ENCODE measurements at regions not wholly inside any gene's neighbourhood (a gene's known extent, or its start where the extent isn't known, plus 50 kb on each side); places are given as distances from the start of the nearest gene placed in this dataset.
"Not testable (repeated sequence)": the region's sequence is repeated elsewhere in the genome, so short reads cannot be mapped to it uniquely, and the experiment has no call there.

DNA sequence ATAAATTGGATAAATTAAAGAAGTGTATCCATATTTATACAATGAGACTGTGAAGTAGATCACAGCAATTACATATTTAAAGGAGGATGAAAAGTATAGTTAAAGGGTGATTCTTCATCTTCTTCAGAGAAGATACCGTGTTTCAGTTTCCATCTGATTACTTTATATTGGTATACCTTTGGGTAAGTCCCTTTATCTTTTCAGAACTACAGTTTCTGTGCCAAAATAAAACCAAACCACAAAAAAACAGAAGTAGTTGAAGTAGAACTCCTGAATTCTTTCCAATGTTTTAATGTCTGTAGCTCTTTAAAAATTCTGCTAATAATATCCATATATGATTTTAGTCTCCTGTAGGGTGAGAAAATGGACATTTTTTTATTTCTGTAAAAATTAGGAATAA lies 231.2 kb upstream of the LINC00305 start:
- Histone ChIP-seq H3K27me3 (no peaks in the 10 kb centered on the region), H3K27ac (no peak overlapping the region), H3K4me3 (no peak overlapping the region), H3K4me1 (replicated peaks in 1 of 2) (no peaks in the 10 kb centered on the region), H3K36me3 (replicated peaks in 1 of 2) (no peaks in the 10 kb centered on the region), H3K9me3 (replicated peaks in 1 of 3) (no peaks in the 10 kb centered on the region)
- intact Hi-C loops (cut with DNase I) = no loop called here
- no peak for DNase-seq
- TF ChIP-seq, protein P1, sequence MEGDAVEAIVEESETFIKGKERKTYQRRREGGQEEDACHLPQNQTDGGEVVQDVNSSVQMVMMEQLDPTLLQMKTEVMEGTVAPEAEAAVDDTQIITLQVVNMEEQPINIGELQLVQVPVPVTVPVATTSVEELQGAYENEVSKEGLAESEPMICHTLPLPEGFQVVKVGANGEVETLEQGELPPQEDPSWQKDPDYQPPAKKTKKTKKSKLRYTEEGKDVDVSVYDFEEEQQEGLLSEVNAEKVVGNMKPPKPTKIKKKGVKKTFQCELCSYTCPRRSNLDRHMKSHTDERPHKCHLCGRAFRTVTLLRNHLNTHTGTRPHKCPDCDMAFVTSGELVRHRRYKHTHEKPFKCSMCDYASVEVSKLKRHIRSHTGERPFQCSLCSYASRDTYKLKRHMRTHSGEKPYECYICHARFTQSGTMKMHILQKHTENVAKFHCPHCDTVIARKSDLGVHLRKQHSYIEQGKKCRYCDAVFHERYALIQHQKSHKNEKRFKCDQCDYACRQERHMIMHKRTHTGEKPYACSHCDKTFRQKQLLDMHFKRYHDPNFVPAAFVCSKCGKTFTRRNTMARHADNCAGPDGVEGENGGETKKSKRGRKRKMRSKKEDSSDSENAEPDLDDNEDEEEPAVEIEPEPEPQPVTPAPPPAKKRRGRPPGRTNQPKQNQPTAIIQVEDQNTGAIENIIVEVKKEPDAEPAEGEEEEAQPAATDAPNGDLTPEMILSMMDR (IDR thresholded peaks at IDR 0.05) = no peak
- no peak for TF ChIP-seq POLR2A (IDR thresholded peaks at IDR 0.05)
- WGBS, 4 donors = 63 to 78% (median 71%) methylated on average over 1 of the region's 1 CpG

DNA sequence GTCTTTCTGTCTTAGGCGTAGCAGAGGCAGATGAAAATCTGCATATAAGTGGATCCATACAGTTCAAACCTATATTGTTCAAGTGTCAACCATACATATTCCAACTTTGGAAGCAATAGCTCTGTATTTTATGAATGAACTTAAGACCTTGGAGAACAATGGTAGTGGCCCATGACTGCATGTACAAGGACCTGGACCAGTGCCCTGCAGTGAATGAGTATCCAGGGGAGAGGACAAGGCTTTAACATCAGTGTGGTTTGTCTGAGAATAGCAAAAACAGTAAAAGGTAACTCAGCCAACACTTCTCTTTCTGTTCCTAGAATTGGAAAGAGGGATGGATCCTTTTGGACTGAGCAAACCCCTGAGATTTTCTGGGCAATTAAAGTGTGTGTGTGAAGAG lies 230.8 kb upstream of the LINC00305 start:
- H3K27ac ChIP-seq = no peak overlapping the region
- no peak for DNase-seq
- no peaks in the 10 kb centered on the region for H3K4me1 ChIP-seq (replicated peaks in 1 of 2)
- H3K36me3 ChIP-seq (replicated peaks in 1 of 2) = no peaks in the 10 kb centered on the region
- TF ChIP-seq, protein P1 (IDR thresholded peaks at IDR 0.05) = no peak
- no peak for TF ChIP-seq POLR2A (IDR thresholded peaks at IDR 0.05)
- no peak overlapping the region for H3K4me3 ChIP-seq
- no peaks in the 10 kb centered on the region for H3K9me3 ChIP-seq (replicated peaks in 1 of 3)
- intact Hi-C loops (cut with DNase I) = no loop called here
- 82 to 95% (median 88%) methylated on average over 1 of the region's 1 CpG for WGBS, 4 donors
- H3K27me3 ChIP-seq = no peaks in the 10 kb centered on the region

DNA sequence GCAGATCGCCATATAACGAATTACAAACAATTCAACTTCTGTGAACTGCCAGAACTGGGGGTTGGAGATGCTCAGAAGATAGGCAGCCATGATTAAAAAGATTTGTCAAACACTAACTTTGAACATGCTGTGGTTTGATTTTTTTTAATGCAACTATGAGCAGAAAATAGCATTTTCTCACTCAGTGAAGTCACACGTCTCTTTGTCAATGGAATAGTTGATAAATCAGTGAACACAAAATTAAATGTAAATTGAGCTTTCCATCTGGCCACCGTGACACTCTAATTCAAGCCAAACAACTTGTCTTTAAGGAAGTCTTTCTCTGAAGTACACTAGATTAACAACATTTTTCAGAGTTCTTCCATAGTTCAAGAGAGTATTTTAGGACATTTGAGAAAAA lies 228.6 kb upstream of the LINC00305 start:
- Histone ChIP-seq H3K4me1 (replicated peaks in 1 of 2) (no peaks in the 10 kb centered on the region), H3K27me3 (no peaks in the 10 kb centered on the region), H3K36me3 (replicated peaks in 1 of 2) (no peaks in the 10 kb centered on the region), H3K27ac (no peak overlapping the region), H3K9me3 (replicated peaks in 1 of 3) (no peaks in the 10 kb centered on the region), H3K4me3 (no peak overlapping the region)
- no peak for DNase-seq
- 70 to 80% (median 78%) methylated on average over 4 of the region's 4 CpGs for WGBS, 4 donors
- intact Hi-C loops (cut with DNase I) = no loop called here
- TF ChIP-seq, protein P1 (IDR thresholded peaks at IDR 0.05) = no peak
- TF ChIP-seq POLR2A (IDR thresholded peaks at IDR 0.05) = no peak

DNA sequence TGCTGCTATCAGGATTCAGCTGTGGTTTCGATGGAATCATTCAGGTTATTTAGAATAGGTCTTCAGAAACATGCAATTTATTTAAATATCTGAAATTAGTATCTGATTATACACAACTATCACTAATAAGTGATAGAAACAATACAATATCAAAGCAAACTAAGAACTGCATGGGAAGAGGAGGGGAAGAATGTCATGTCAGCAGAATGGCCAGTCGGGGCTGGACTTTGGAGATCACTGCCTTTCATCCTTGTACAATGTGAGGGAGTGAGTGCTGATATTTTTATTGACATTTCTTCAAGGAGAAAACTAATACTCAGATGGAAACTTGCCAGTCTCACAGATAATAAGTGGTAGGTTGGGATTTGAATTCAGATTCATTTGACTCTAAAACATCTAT lies 224.0 kb upstream of the LINC00305 start:
- Histone ChIP-seq H3K9me3 (replicated peaks in 1 of 3) (no peaks in the 10 kb centered on the region), H3K27me3 (no peaks in the 10 kb centered on the region), H3K27ac (no peak overlapping the region), H3K4me1 (replicated peaks in 1 of 2) (no peaks in the 10 kb centered on the region), H3K36me3 (replicated peaks in 1 of 2) (no peaks in the 10 kb centered on the region), H3K4me3 (no peak overlapping the region)
- WGBS, 4 donors = 77 to 86% (median 80%) methylated on average over 2 of the region's 2 CpGs
- TF ChIP-seq POLR2A (IDR thresholded peaks at IDR 0.05) = no peak
- TF ChIP-seq, protein P1 (IDR thresholded peaks at IDR 0.05) = no peak
- DNase-seq = no peak
- intact Hi-C loops (cut with DNase I) = no loop called here

DNA sequence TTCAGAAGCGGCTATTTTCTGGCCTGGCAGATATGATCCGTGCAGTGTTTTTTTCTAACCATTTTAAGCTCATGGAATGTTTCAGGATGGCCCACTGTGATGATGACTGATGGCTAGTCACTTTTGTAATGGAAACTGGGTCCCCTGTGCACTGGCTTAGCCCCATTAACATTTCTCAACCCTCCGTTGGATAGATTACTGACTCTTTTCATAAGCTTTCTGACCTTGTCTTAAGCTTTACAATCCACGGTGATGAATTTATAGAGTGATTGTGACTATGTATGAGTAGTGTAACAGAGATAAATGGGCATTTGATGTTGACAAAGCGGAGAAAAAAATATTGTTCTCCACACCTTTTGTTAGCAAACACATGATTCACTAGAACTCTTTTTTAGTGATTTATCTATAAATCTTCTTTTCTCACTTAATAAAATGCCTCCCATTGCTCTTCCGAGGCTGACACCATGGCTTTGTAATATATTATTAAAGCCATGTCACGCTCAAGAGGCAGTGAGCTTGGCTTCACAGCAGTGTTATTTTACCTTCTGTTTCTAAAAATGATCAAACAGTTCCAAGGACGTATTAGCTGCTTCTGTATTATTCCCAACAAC lies 221.0 kb upstream of the LINC00305 start:
- H3K27me3 ChIP-seq; DNase-seq; H3K4me3 ChIP-seq; H3K36me3 ChIP-seq (replicated peaks in 1 of 2); H3K27ac ChIP-seq; intact Hi-C loops (cut with DNase I); H3K4me1 ChIP-seq (replicated peaks in 1 of 2); H3K9me3 ChIP-seq (replicated peaks in 1 of 3): not testable (repeated sequence)
- WGBS, 4 donors = 64 to 82% (median 79%) methylated on average over 6 of the region's 8 CpGs

All from adrenal gland (tissue), 9 donors.